WTC11 (cell line): ENCODE measurements at regions not wholly inside any gene's neighbourhood (a gene's known extent, or its start where the extent isn't known, plus 50 kb on each side); places are given as distances from the start of the nearest gene placed in this dataset.

ENCODE experiments used
- CBFB ChIP-seq: sonication (generic); formaldehyde crosslinking; IDR thresholded peaks from 2 replicates; pipeline ENCODE4 v1.8.1; 2022; ENCODE audit warnings: mild to moderate bottlenecking, low read depth, missing genetic modification reagents
- JAZF1 ChIP-seq: fragments of 250-450 bp; sonication (Bioruptor Pico); IDR thresholded peaks from 2 replicates; pipeline ENCODE4 v1.9.0; 2021; ENCODE audit warnings: moderate library complexity, mild to moderate bottlenecking, inconsistent platforms
- NR1H2 ChIP-seq: sonication (generic); formaldehyde crosslinking; IDR thresholded peaks from 2 replicates; pipeline ENCODE4 v1.9.0; 2021; ENCODE audit warnings: mild to moderate bottlenecking, moderate library complexity, missing genetic modification reagents

DNA sequence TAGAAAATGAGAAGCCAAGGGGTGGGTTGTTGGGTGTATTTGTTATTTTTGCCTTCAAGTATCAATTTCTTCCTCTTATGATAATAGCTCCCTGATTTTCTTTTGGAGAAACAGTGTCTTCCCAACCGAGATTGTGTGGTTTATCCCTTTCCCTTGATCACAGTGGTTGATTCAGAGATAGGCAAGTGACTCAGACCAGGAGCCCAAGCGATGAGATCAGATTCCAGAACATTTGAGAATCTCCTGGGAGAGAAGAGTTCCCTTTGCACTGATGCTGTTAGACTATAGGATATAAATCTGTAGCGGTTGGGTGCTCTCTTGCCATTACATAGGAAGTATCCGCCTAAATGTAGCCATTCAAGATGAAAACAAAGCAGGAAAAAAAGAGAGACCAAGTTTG lies 90.1 kb upstream of the WDR26 start:
- no peak for TF ChIP-seq CBFB
- TF ChIP-seq NR1H2 (CRISPR knock-in tag), result no peak
- TF ChIP-seq JAZF1 (CRISPR knock-in tag), result no peak
